Cardiac septum (tissue), 1 donor: ENCODE measurements at regions not wholly inside any gene's neighbourhood (a gene's known extent, or its start where the extent isn't known, plus 50 kb on each side); places are given as distances from the start of the nearest gene placed in this dataset.

Experiments
- DNase-seq: peaks from one replicate; pipeline ENCODE4 v3.0.0-alpha.2; 2020; ENCODE audit warnings: low spot score
- intact Hi-C: fragments of 100-400 bp; cut with DNase I; formaldehyde crosslinking; loops from one replicate; pipeline ENCODE4 v1.14.0; 2022
- donor health status: DM: no; HTN: no; CAD: no.

DNA sequence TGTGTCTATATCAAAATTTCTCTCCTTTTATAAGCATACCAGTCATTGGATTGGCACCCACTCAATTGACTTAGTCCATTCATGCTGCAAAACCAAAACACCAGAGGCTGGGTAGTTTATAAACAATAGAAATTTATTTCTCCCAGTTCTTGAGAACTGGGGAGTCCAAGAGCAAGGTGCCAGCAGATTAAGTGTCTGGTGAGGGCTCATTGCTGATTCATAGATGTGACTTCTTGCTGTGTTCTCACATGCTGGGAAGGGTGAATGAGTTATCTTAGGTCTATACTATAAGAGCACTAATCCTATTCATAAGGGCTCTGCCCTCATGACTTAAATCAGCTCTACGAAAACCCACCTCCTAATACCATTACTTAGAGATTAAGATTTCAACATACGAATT lies 501.4 kb downstream of the EPM2A start:
- intact Hi-C loops: no loop called here
- no peak for DNase-seq

DNA sequence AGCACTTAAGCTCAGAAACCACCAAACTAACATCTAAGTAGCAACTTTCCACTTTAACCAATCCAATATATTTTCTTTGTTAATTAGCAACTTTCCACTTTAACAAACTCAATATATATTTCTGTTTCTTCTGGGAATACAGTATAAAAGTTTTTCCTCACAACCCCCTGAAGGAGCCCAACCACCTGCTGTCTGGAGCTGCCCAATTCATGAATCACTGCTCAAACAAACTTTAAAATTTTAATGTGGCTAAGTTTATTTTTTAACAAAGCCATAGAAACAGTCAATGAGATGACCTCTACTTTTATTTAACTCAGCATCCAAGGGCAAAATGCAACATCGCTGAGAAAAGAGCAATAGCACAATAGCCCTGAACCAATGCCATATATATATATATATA lies 500.1 kb downstream of the EPM2A start:
- intact Hi-C loops: no loop called here
- DNase-seq: no peak

DNA sequence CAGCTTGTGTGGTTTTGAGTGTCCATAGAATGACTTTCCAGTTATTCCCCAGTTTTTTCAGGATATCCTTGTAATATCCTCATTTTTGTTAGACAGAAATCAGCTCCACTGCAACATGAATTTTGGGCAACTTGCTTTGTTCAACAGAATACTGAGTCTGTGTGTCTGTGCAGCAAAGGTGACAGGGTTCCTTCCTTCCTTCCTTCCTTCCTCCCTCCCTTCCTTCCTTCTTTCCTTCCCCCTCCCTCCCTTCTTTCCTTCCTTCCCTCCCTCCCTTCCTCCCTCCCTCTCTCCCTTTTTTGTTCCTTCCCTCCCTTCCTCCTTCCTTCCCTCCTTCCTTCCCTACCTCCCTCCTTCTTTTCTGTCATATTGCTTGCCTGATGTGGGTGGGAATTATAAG lies 496.5 kb downstream of the EPM2A start:
- no peak for DNase-seq
- intact Hi-C loops: no loop called here

DNA sequence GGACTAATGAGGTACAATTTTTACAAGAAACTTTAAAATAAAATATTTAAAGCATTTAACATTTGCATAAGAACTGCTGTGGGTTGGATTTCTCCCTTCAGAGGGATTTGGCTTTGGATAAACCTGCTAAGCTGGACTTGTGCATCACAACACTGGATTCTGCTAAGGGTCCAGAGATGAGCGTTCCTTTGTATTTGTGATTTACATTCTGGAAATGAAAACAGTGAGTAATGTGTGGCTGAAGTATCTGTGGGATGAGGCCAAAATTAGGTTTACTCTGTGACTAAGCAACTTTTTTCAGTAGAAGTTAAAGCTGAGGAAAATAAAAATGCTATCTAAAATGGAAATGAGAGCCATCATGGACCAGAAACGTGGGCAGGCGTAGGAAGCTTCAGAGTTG lies 494.3 kb downstream of the EPM2A start:
- no peak for DNase-seq
- intact Hi-C loops: no loop called here

DNA sequence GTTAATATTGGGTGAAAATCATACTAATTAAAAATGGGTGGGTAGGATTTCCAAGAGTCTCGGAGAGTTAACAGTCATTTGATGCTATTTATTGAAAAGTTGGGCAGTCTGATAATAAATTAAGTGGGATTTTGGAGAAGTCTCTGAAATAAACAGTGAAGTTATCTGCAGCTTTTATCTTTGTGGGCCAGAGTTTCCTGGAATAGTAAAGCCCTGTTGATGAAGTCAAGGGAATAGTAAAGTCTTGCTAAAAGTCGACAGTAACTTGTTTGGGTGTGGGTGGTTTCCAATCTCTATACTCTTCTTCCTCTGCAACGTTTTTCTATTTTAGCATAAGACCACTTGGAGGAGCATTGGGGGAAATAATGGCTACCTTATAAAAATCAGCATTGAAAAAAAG lies 493.6 kb downstream of the EPM2A start:
- intact Hi-C loops: no loop called here
- DNase-seq: no peak

DNA sequence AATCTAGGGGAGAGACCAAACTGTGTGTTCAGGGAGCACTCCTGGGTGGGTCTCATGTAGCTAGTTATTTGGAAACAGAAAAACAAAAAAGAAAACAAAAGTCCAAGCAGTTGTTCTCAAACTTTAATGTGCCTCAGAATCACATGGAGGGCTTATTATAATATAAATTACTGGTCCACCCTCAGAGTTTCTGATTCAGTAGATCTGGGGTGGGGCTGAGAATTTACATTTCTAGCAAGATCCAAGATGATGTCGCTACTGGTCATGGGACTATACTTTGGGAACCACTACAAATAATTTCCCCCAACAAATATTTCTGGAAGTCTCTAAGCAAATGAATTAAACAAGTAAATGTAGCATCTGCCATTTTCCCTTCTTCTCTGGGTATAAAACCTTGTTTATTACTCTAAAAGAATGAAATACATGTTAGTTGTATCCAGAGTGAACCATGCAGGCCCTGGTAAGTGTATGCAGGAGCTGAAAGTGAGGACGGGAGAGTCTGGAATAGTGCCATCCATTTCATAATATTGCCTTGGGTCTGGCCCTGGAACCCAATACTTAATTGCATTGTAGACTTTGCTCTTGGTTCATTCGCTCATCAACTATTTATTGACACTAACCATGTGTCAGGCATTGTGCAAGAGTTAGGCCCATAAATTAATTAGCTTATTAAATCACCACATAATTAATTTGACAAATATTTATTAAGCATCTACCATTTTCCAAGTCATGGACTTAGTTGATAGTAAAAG lies 490.8 kb downstream of the EPM2A start:
- DNase-seq: no peak
- intact Hi-C loops: no loop called here

DNA sequence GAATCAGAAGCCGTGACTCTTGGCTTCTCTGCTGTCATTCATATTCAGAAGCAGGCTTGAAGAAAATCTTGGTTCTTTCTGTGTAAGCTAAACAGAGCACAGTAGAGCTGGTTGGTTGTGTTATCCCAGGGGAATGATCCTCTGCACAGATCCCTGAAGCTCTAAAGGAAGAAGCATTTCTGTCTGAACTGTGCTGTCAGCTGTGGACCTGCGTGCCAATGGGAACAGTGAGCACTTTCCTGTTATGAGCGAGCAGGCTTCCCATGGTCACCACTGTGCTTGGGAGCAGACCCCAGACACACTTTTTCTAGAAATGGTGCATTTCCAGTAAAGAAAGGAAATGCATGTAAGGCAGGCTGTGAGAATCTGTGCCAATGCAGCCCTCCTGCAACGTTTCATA lies 490.2 kb downstream of the EPM2A start:
- intact Hi-C loops: no loop called here
- DNase-seq: no peak

DNA sequence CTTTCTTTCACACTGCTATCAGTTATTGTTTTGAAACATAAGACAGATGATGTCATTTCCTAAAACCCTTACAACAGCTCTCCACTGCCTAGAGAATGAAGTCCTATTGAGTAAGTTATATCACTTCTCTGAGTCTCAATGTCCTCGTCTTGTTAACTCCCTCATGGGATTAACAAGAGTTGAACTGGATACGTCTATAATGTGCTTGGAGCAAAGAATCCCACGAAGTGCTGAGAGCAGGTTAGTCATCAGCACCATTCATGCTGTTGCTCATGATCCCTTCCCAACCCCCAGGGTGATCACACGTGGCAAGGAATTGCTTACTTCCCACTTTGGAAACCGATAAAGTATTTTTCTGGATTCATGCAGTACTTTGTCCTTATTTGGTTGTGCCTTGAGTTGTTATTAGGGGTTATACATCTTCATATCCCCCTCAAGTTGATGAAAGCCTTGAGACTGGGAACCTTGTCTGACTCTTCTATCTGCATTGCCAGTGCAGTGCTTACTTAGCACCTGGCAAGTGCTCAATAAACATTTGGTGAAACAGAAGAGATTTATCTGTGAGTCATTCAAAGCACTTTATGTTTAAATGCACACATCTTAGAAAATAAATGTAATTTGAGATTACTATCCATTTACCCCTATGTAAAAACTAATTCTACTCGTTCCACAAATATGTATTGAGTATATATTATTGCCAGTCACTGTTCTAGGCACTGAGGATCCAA lies 487.5 kb downstream of the EPM2A start:
- DNase-seq: no peak
- intact Hi-C loops: no loop called here

DNA sequence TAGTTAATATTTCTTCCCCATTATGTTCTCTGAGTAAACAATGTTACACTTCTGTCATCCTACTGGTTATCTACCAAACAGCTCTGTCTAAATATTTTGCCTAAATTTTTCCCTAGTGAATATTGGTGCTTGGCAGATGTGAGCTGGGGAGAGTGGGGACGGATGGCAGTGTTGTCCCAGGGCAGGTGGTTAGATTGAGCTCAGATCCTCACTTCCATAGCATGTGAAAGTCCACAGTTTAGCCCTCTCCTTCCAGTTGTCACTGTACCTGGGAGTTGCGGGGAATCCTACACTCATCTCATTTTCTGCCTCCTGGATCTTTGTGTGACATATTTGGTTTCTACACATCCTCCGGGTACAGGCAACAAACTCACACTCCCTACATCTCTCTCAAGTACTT lies 484.9 kb downstream of the EPM2A start:
- intact Hi-C loops: no loop called here
- no peak for DNase-seq

DNA sequence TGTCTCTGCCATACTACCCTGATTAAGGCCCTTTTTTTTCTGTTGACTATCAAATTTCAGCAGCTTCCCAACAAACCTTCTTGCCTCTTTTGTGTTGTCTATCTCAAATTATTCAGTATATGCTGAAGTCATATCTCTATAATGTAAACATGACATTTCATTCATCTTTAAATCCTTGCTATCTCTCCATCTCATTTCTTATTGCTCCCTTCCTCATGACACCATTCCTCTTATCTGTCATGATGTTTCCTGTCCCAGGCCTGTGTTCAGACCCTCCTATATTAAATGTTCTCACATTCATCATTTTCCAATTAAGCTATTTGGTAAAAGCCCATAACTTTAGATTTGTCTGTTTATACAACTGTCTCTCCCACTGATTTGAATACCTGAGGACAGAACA lies 482.6 kb downstream of the EPM2A start:
- intact Hi-C loops: no loop called here

DNA sequence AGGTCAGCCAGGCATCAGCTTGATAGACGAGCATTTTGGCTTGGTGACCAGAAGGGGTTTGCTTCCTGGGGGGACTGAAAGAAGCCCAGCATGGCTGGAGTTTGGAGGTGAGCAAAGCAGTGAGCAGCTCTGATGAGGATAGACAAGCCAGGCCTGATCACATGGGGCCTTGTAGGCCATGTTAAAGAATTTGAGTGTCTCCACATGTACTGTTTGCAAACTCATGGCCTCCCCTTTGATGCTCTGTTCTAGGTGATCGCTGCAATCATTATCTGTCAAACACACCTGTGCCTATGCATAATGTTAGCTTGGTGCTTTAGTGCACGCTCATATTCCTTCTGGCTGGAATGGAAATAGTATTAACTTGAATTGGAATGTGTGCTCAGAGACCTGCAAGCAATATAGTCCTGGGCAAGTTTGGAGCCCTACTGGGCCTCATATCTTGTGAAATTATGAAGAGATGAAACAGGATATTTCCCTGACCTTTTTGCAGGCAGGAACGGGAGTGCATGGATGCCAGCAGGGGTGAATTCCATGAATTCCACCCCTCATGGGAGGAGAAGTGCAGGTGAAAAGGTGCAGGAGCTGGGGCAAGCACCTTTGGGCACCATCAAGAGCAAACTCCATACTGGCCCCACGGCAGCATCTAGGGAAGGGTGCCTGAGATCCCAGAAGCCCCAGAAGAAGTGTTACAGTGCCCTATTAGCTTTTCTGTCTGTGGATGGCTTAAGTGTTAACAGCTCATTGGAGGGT lies 480.5 kb downstream of the EPM2A start:
- DNase-seq: no peak
- intact Hi-C loops: no loop called here

More for the DNA sequence above, 482.6 kb downstream of the EPM2A start:
- DNase-seq: no peak

DNA sequence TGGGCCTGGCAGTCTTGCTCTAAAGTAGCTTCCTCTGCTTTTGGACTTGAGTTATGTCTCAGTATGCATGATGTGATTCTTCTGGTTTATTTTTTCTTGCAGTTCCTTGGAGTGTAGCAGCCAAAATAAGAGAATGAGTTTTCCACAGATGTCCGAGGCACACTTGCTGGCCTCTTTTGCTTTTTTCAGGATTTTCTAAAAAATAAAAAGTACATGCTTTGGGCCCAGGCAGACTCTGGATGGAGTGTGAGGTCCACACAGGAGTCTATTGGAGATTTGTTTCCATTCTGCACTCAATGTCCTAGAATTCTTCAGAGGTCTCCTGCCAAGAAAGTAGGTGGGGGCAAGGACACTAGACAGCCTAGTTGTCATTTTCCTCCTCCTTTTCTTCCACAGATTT lies 477.6 kb downstream of the EPM2A start:
- no peak for DNase-seq
- intact Hi-C loops: no loop called here

DNA sequence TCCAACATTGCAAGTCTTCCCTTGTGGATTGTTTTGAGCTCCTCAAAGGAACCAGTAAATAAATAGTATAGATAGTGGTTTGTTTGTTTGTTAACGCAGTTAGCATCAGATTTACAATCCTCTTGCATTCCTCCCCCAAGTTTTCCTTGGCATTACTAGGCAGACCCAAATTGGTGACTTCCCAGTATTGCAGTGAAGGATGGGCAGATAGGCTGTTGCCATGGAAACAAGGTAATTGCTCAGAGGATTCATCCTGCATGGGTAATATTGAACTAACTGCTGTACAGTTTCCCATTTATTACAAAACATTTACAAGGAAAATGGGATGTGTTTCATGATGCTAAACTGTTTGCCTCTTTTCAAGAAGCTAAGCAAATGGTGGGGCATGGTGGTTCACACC lies 477.2 kb downstream of the EPM2A start:
- no peak for DNase-seq
- intact Hi-C loops: no loop called here

DNA sequence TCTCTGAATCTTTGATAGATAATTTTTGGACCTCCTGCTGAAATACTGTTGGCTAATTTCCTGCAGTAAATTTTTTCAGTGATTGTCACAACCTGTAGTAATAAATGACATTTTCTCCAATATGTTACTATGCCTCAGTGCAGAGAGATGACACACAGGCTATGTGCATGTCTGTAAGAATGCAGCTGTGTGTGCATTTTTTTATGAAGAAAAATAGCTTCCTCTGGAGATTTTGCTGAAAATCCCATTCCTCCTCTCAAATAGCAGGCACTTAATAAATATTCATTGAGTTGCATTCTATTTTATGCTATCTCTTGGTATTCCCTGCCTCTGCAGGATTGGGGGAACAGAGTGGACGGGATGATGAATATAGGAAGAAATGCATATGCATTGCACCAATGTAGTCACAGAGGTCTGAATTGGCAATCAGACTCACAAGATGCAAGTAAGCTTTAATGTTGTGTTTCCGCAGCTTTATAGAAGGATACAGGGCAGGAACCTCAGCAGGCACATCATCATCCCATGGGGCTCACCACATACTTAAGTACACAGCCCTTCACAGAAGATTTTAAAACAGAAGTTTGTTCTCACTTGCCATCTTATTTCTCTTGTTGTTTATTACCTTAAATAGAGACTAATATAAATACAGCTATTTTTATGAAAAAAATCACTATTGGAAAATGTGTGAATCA lies 474.7 kb downstream of the EPM2A start:
- no peak for DNase-seq
- intact Hi-C loops: no loop called here

DNA sequence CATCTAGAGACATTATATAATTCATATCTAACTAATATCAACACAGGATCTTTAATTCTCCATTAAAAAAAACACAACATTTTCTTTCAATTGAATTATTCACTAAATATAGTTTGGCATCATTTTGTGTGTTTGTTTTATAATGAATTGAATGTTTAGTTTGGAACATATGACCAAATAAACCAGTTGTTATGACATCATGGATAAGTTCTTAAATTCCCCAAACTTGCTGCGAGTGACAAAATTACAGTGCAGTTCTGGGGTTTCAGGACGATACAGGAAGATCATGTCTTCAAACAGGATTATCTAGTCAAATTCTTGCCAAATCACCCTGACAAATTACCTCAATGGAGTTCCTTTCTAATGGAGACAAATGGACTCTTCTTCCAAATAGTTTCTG lies 473.6 kb downstream of the EPM2A start:
- no peak for DNase-seq
- intact Hi-C loops: no loop called here

DNA sequence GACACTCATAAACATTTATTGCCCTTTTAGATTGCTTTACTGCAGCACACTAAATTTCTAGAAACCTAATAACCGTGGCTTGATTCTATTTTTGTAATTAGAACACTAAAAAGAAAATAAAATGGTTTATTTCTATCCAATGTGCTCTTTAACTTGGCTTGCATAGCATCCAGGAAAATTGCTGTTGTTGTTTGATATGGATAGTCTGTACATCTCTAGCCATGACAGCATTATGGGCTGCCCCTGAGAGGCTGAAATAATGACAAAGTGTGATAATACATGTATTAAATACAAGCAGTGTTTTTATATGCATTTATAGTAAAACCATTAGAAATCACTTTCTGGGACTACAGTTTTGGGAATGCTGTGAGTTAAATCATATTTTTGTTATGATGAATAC lies 472.5 kb downstream of the EPM2A start:
- DNase-seq: no peak
- intact Hi-C loops: no loop called here

DNA sequence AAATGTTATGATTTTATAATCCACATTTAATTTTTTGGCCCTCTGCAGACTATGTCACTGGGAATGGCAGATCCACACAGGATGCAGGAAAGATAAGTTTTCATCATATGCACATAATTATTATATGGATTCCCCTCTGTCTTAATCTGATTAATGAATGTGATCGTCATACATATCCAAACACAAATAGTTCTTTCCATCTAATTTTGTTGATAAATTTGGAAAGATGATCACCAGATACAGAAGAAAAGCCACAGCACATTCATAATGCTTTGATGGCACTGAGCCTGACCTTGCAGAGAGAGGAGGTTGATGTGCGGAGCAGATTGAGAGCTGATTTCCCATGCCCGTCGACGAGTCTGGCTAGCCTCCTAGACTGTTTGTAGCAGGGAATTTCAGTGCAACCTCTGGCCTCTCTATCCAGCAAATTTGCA lies 471.5 kb downstream of the EPM2A start:
- no peak for DNase-seq
- intact Hi-C loops: no loop called here

DNA sequence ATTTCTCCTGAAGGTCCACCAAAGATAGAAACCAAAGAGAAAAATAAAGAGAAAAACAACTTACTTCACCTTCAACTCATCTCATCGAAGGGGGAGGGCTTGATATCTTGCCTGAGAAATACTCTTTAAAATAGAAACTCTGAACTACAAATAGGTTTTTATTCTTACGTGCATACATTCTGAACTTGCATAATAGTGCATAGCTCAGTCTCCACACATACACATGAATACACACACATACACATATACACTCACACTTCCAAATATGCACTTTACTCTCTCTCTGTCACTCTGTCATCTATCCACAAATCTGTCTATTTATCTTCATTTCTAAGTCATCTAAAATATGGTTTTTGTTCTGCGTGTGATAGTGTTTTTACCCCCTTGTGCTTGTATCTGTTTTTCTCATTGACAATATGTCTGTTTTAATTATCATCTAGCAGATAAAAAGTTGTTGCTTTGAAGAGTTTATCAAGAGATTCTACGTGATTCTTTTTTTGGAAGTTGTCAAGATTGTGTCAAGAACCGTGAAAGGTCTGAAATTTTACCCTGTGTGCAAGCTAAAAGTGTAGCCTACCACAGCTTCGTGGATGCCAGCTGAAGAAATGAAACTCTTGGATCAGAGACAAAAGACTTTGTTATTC lies 468.8 kb downstream of the EPM2A start:
- no peak for DNase-seq
- intact Hi-C loops: no loop called here

DNA sequence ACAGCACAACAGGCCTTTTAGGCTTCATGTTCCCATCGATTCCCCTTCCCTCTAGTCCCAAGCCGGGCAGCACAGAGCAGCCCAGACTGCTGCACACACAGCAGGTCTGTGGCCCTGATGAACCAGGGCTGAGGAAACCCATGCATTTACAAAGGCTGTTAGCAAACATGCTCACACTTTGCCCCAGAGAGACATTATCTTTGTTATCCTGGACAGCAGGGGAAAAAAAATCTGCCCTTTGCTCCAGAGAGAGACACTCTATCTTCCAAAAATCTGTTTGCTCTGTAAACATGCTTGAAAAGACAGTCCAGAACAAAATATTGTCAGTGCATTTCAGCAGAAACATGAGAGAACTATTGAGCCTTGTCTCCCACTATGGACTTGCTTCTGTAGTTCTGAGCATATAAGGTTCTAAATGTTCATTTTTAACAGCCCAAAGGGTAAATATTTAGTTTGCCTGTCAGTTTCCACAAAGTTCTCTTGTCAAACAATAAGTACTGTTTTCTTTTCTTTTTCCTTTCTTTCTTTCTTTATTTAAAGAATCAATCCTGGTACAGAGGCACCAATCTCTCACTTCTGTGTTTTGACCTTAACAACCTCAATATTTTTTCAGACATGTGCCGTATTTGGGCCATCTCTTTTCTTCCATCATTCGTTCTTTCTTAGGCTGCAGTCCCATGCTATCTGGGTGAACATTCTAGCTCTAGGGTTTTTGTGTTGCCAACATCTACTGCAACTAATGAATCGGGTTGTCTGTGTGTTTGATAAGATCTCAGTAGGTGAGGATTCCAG lies 468.0 kb downstream of the EPM2A start:
- intact Hi-C loops: no loop called here
- DNase-seq: no peak
